ENCODE measurements at regions not wholly inside any gene's neighbourhood (a gene's known extent, or its start where the extent isn't known, plus 50 kb on each side); places are given as distances from the start of the nearest gene placed in this dataset.

- TF ChIP-seq, protein P1, sequence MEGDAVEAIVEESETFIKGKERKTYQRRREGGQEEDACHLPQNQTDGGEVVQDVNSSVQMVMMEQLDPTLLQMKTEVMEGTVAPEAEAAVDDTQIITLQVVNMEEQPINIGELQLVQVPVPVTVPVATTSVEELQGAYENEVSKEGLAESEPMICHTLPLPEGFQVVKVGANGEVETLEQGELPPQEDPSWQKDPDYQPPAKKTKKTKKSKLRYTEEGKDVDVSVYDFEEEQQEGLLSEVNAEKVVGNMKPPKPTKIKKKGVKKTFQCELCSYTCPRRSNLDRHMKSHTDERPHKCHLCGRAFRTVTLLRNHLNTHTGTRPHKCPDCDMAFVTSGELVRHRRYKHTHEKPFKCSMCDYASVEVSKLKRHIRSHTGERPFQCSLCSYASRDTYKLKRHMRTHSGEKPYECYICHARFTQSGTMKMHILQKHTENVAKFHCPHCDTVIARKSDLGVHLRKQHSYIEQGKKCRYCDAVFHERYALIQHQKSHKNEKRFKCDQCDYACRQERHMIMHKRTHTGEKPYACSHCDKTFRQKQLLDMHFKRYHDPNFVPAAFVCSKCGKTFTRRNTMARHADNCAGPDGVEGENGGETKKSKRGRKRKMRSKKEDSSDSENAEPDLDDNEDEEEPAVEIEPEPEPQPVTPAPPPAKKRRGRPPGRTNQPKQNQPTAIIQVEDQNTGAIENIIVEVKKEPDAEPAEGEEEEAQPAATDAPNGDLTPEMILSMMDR (IDR thresholded peaks at IDR 0.05; ENCODE audit: low read depth, low read length, poor library complexity, severe bottlenecking), result no peak
- no peak for TF ChIP-seq EZH2phosphoT487 (IDR thresholded peaks at IDR 0.05; ENCODE audit: borderline replicate concordance, low read length)
Measured at GRCh38 chr2:153028626-153029025, 310.2 kb downstream of the ARL6IP6 start.

Measured in DOHH2 (cell line).